H4 (cell line): ENCODE measurements at regions not wholly inside any gene's neighbourhood (a gene's known extent, or its start where the extent isn't known, plus 50 kb on each side); places are given as distances from the start of the nearest gene placed in this dataset.
"Not testable (repeated sequence)": the region's sequence is repeated elsewhere in the genome, so short reads cannot be mapped to it uniquely, and the experiment has no call there.

Experiments used
- DNase-seq: peaks from one replicate; pipeline ENCODE4 v3.0.0-alpha.2; 2015; ENCODE audit warnings: low spot score

DNA sequence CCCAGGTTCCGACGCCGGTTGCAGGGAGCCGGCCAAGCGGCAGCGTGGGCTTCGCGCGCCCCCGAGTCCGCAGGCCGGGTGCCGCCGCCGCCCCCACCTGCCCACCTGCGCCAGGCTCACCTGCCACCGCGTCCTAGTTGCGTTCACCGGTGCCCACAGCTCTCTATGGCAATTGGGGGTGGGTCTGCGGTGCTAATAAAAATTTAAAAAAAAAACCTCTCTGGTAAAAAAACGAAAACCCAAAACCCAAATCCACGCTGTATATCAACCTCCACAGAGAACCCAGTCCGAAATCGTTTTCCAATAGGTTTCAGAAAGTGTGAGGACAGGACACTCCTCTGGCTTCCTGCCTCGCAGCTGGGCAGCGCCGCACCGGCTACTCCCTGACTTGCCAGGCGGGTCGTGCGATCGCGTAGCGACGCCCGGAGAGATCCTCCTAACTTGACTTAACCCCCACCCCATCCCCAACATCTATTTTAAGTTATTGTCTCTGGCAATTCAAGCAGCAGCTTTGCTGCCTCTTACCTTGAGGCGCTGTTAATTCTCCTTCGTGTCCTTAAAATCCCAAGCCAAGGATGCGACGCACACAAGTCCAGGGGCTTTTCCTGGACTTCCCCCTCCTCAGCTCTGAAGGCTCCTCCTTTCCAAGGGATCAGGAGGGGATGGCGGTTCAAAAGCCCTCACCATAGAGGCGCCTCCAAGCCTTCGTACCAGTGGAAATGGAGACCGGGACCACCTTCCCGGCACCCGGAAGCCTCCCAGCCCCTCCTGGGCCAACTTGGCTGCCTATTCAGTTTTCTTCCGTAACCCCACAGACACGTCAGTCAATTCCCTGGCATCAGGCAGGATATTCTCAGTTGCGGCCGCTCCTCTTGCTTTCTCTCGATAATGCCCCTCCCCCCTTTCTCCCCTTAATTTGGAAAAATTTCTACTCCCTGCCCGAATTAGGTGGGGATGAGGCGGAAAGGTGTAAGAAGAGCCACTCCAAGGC lies 1639.4 kb upstream of the C9orf72 start:
- DNase-seq = peak; percentile 13

DNA sequence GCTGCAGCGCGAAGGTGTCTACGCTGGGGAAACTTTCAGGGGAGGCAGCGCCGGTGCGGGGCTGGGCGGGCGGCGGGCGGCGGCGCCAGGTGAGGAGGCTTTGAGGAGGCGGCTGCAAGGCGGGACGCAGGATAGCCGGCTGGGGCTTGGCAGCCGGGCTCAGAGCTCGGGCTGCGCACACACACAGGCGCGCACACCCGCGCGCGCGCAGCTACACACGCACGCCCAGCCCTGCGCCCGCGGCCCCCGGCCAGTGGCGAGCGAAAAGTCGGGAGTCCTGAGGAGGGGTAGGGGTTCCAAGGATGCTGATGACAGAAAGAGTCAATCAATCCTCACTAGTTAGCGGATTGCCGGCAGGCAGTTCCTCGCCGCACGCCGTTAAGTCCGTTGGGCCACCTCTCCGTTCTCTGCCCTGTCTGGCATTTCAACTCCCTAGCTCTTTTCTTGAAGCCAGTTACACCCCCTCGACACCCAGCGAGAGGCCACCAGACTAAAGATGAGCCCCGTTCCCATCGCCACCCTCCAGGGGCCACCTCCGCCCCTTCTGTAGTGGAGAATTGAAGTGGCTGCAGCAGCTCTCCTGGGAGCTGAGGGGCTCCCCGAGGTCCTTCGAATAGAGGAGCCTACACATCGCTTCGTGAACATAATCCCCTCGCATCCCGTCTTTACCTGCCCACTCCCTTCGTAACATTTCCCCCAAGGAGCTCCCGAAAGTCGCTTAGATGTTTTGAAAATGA lies 1640.3 kb upstream of the C9orf72 start, which contains the start of gene LINGO2:
Gene LINGO2 (minus strand): TSS at position 185 of the 737 bp plus-strand sequence.
- peak; percentile 10 for DNase-seq

DNA sequence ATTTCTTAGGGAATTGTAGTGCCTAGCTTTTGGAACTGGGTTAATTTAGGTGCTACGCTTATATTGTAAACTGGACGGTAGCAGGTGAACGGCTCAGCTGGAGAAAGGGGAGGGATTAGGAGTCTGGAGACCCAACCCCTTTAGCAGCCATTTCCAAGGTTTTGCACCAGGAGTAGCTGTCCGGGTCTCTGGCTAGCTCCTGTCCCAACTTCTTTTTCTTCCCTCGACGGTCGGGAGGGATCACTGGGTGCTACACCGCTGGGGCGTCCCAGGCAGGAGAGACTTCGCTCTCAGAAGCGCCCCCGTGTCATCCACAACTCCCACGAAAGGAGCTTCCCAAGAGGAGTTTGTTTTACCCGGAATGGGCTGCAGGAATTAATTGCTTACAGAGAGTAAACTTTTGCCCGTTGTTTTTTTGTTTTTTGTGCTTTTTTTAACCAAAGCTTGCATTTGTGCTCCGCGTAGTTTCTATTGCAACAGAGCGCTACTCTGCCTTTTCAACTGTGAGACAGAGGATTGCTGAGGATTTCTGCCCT lies 1640.9 kb upstream of the C9orf72 start:
- DNase-seq = peak; percentile 64

GRCh38 chr9:29214690-29215253 lies 1641.5 kb upstream of the C9orf72 start:
- no peak for DNase-seq

DNA sequence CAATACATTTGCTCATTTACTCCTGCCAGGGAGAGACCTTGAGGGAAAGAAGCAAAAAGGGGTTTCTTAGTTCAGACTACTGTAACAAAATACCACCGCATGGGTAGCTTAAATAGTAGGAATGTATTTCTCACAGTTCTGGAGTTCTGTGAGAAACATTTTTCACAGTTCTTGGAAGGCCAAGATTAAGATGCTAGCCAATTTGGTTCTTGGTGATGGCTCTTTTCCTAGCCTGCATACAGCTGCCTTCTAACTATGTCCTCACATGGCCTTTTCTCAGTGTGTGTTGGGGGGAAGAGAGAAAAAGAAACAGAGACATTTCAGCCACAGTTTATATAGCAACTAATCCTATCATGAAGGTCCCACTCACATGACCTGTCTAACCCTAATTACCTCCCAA lies 1644.7 kb upstream of the C9orf72 start:
- DNase-seq = no peak

DNA sequence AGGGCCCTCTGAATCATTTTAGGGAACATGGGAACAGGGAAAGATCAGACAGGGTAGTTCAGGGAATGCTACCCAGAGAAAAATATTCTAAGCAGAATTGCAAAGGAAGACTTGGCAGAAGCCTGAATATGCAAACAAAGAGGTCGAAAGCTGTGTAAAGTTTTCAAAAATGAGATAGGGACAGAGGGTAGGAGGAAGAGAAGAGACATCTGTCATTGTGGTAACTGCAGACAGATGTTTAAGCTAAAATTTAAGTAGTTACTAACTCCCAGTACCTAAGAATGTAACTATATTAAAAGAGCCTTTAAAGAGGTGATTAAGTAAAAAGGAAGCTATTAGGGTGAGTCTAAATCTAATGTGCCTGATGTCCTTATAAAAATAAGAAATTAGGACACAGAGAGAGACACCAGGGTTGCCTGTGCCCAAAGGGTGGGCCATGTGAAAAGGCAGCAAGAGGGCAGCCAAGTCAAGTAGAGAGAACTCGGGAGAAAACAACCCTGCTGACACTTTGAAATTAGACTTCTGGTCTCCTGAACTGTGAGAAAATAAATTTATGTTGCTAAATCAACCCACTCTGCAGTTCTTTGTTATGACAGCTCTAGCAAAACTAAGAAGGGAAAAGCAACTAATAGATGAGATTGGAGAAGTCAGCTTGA lies 1647.4 kb upstream of the C9orf72 start:
- DNase-seq = no peak

DNA sequence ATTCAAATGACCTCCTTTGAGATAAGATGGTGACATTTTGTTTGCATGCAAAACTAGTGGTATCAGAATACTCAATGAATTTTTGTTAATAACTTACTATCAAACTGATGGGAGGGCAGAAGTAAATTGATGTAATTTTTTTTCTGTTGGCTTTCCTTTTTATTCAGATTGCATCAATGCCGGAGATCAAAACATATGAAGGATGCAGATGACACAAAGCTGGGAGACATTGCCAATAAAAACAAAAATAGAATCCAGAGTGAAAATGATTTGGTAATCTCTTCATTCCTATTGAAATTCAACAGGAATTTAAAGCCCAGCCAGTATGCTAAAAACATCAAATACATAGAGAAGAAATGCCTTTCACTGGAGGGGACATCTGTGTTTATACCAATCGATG lies 1655.3 kb upstream of the C9orf72 start:
- DNase-seq = no peak

DNA sequence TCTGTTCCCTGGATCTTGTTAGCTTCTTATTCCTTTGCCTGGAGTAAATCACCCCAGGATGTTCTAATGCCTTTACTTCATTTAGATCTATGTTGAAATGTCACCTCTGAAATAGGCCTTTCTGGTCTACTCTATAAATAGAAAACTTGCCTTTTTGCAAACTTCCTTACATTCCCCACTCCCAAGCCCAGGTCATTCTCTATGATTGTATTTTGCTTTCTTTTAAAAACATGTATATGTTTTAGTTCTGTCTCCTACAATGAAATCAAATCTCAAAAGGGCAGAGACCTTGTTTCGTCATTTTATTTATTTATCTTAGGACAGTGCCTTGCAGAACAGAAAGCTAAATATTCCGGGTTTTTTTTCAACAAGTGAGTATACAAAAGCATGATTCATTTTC lies 1657.7 kb upstream of the C9orf72 start:
- no peak for DNase-seq

GRCh38 chr9:29233193-29233592 lies 1659.9 kb upstream of the C9orf72 start:
- DNase-seq = no peak

DNA sequence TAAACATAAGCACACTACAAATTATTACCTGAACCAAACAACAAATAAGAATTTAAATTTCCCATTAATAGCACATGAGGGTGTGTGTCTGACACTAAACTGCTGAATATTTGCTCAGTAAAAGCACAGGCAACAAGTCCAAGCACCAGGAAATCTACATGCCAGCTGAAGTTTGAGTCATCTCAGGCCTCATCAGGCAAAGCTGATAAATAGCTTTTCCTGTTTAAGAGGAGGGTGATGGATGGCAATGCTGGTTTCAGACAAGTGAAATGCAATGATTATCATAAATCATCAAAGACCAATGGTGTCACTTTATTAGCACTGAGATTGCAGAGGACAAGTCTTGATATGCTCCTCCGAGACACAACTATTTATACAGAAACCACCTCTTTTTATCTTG lies 1668.0 kb upstream of the C9orf72 start:
- no peak for DNase-seq

- DNase-seq = no peak
Observed at GRCh38 chr9:29245351-29245750, 1672.1 kb upstream of the C9orf72 start.

DNA sequence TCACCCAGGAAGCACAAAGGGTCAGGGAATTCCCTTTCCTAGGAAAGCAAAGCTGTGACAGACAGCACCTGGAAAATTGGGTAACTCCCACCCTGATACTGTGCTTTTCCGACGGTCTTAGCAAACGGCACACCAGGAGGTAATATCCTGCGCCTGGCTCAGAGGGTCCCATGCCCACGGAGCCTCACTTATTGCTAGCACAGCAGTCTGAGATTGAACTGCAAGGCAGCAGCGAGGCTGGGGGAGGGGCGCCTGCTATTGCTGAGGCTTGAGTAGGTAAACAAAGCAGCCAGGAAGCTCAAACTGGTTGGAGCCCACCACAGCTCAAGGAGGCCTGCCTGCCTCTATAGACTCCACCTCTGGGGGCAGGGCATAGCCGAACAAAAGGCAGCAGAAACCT lies 1697.1 kb upstream of the C9orf72 start:
- not testable (repeated sequence) for DNase-seq

GRCh38 chr9:29282121-29282520 lies 1708.8 kb upstream of the C9orf72 start:
- no peak for DNase-seq

- peak; percentile 5 for DNase-seq
Observed at GRCh38 chr9:29285818-29286217, 1712.5 kb upstream of the C9orf72 start.

DNA sequence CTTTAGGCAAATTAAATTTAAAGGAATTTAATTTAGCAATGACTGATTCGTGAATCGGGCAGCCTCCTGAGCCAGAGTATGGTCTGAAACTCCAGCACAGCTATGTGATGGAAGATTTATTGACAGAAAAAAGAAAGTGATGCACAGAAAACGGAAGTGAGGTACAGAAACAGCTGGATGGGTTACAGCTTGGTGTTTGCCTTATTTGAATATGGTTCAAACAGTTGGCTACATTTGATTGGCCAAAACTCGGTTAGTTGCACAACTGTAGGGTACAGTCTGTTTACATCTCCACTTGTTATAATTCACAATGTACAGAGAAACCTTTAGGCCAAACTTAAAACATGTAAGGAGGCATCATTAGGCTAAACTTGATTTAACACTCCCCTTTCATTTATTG lies 1716.1 kb upstream of the C9orf72 start:
- no peak for DNase-seq

DNA sequence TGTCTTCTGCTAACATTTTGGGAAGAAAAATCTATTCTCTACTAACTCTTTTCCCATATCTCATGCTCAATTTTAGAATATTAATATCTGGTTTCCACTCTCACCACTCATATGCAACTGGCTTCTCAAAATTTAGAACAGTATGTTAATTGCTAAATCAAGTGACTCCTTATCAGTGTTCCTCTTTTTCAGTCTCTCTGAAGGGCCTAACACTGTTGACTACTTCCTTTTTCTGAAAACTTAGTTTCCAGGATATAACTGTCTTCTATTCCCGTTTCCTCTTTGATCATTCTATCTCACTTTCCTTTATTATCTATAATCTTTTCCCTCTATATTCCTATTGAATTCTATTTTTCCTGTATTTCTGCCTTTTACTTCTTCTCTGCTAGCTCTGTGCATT lies 1717.2 kb upstream of the C9orf72 start:
- no peak for DNase-seq

DNA sequence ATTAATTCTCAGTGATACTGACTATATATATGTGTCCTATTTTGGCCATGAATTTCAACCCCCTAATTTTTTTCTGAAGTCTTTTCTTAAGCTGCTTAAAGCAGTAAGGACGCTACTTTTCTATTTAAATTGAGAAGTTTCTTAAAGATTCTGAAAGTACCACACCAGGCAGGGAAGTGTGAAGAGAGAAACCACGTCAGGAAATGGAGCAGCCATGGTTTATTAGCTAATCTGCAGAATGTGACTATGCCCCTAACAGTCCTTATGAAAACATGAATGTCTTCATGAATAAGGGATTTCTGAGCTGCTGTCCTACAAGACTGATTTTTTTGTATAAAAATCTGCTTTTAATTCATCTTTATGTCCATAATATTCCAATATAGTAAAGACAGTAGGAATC lies 1724.3 kb upstream of the C9orf72 start:
- no peak for DNase-seq

- no peak for DNase-seq
Observed at GRCh38 chr9:29311221-29311620, 1737.9 kb upstream of the C9orf72 start.

GRCh38 chr9:29312327-29312726 lies 1739.0 kb upstream of the C9orf72 start:
- DNase-seq = no peak

GRCh38 chr9:29319736-29320513 lies 1746.6 kb upstream of the C9orf72 start:
- DNase-seq = no peak

GRCh38 chr9:29322240-29322639 lies 1749.0 kb upstream of the C9orf72 start:
- DNase-seq = peak; percentile 2
